SK-N-SH (cell line): ENCODE measurements at regions not wholly inside any gene's neighbourhood (a gene's known extent, or its start where the extent isn't known, plus 50 kb on each side); places are given as distances from the start of the nearest gene placed in this dataset.
"Not testable (repeated sequence)": the region's sequence is repeated elsewhere in the genome, so short reads cannot be mapped to it uniquely, and the experiment has no call there.

Experiments used
- CTCF ChIA-PET: fragments of 300-600, 350-600 bp; formaldehyde crosslinking; extraction: SDS; loops from one replicate; lab custom pipeline; 2021; lab: Yijun Ruan, JAX
- POLR2A ChIA-PET: fragments of 350-600 bp; sonication (Branson Sonifier 250); formaldehyde crosslinking; extraction: SDS; loops from one replicate; lab custom pipeline; 2020; ENCODE audit warnings: antibody characterized with exemption, inconsistent platforms; lab: Yijun Ruan, JAX
- DNase-seq: peaks from one replicate; pipeline ENCODE4 v3.0.0; 2012
- H2AFZ ChIP-seq: fragments of 200-600 bp; sonication (generic); 2 replicates; pipeline ENCODE4 v1.8.1; 2016; ENCODE audit warnings: antibody characterized with exemption, mild to moderate bottlenecking, low read depth
- H3F3A ChIP-seq: fragments of 200-600 bp; sonication (generic); replicated peaks from 2 replicates; pipeline ENCODE3; 2016; ENCODE audit warnings: antibody characterized with exemption, mild to moderate bottlenecking; ENCODE audit not compliant: insufficient read depth
- H3K27ac ChIP-seq, 2 experiments: fragments of 200-500 bp in 1 of 2; fragments of 200-600 bp in 1 of 2; sonication (Bioruptor generic) in 1 of 2; sonication (generic), shearing (Covaris generic) in 1 of 2; 2 replicates each; pipeline versions ENCODE4 v1.5.1 to v1.6.1; 2014 to 2016; ENCODE audit warnings: low read depth in 2 of 2, inconsistent platforms in 1 of 2, low read length in 1 of 2, mild to moderate bottlenecking in 1 of 2, mixed read lengths in 1 of 2
- H3K27me3 ChIP-seq: fragments of 200-600 bp; sonication (generic), shearing (Covaris generic); 2 replicates; pipeline ENCODE4 v1.6.1; 2016; ENCODE audit warnings: mixed run types; ENCODE audit not compliant: insufficient read depth
- H3K36me3 ChIP-seq, 2 experiments: fragments of 200-500 bp in 1 of 2; fragments of 200-600 bp in 1 of 2; sonication (Bioruptor generic) in 1 of 2; sonication (generic) in 1 of 2; replicated peaks in 1 of 2; 2 replicates each; pipeline versions ENCODE3 to v1.5.1; 2014 to 2016; ENCODE audit warnings: low read length in 1 of 2, mild to moderate bottlenecking in 1 of 2; ENCODE audit not compliant: insufficient read depth in 2 of 2, control insufficient read depth in 1 of 2
- H3K4me1 ChIP-seq, 2 experiments: fragments of 200-500 bp in 1 of 2; fragments of 200-600 bp in 1 of 2; sonication (Bioruptor generic) in 1 of 2; sonication (generic), shearing (Covaris generic) in 1 of 2; 2 replicates each; pipeline versions ENCODE4 v1.5.1 to v1.6.1; 2014 to 2016; ENCODE audit warnings: low read depth in 1 of 2, low read length in 1 of 2, mixed run types in 1 of 2; ENCODE audit not compliant: insufficient read depth in 2 of 2, control insufficient read depth in 1 of 2
- H3K4me2 ChIP-seq: fragments of 200-600 bp; sonication (generic), shearing (Covaris generic); 2 replicates; pipeline ENCODE4 v1.6.1; 2017; ENCODE audit warnings: mixed run types
- H3K4me3 ChIP-seq, 2 experiments: fragments of 200-500 bp in 1 of 2; fragments of 200-600 bp in 1 of 2; sonication (Bioruptor generic) in 1 of 2; sonication (generic), shearing (Covaris generic) in 1 of 2; 2 replicates each; pipeline versions ENCODE4 v1.5.1 to v1.8.1; 2014 to 2016; ENCODE audit warnings: low read depth in 2 of 2, inconsistent platforms in 1 of 2, low read length in 1 of 2, mild to moderate bottlenecking in 1 of 2, mixed read lengths in 1 of 2, moderate library complexity in 1 of 2
- H3K79me2 ChIP-seq: fragments of 200-600 bp; sonication (generic); 2 replicates; pipeline ENCODE4 v1.8.1; 2017; ENCODE audit warnings: mild to moderate bottlenecking; ENCODE audit not compliant: insufficient read depth
- H3K9ac ChIP-seq: fragments of 200-600 bp; sonication (generic); 2 replicates; pipeline ENCODE4 v1.6.1; 2017; ENCODE audit warnings: mixed run types
- H3K9me2 ChIP-seq: fragments of 200-600 bp; sonication (generic); 2 replicates; pipeline ENCODE4 v1.6.1; 2017; ENCODE audit warnings: mixed run types
- H3K9me3 ChIP-seq: fragments of 200-600 bp; sonication (generic); 2 replicates; pipeline ENCODE4 v1.6.1; 2017; ENCODE audit warnings: mixed run types, mild to moderate bottlenecking, moderate library complexity
- H4K20me1 ChIP-seq: fragments of 200-600 bp; sonication (generic); 2 replicates; pipeline ENCODE4 v1.6.1; 2017; ENCODE audit warnings: mild to moderate bottlenecking, mixed run types; ENCODE audit not compliant: insufficient read depth
- CTCF ChIP-seq: fragments of 200-600 bp; sonication (generic); IDR thresholded peaks from 2 replicates; pipeline ENCODE4 v1.6.1; 2017; ENCODE audit warnings: antibody characterized with exemption, mild to moderate bottlenecking, moderate library complexity
- ELF1 ChIP-seq: IDR thresholded peaks from 2 replicates; pipeline ENCODE4 v1.4.0; 2012
- EZH2phosphoT487 ChIP-seq: fragments of 200-600 bp; sonication (generic); IDR thresholded peaks from 2 replicates; pipeline ENCODE4 v1.6.1; 2017; ENCODE audit warnings: low read depth, mixed run types, mild to moderate bottlenecking, antibody characterized with exemption, moderate library complexity, borderline replicate concordance
- FOSL2 ChIP-seq: IDR thresholded peaks from 2 replicates; pipeline ENCODE4 v1.4.0; 2012; ENCODE audit warnings: low read depth, mild to moderate bottlenecking, moderate library complexity, borderline replicate concordance
- FOXJ3 ChIP-seq: sonication (generic); formaldehyde crosslinking; IDR thresholded peaks from 2 replicates; pipeline ENCODE4 v1.5.1; 2020; ENCODE audit warnings: mild to moderate bottlenecking, missing genetic modification reagents
- FOXM1 ChIP-seq: IDR thresholded peaks from 2 replicates; pipeline ENCODE4 v1.4.0; 2012; ENCODE audit warnings: low read depth, mild to moderate bottlenecking
- GABPA ChIP-seq: IDR thresholded peaks from 2 replicates; pipeline ENCODE4 v1.4.0; 2012; ENCODE audit warnings: low read depth, mild to moderate bottlenecking
- JUND ChIP-seq: IDR thresholded peaks from 2 replicates; pipeline ENCODE4 v1.4.0; 2012
- NFIC ChIP-seq: IDR thresholded peaks from 2 replicates; pipeline ENCODE4 v1.4.0; 2012; ENCODE audit warnings: borderline replicate concordance
- REST ChIP-seq: IDR thresholded peaks from 2 replicates; pipeline ENCODE4 v1.6.1; 2012; ENCODE audit warnings: mild to moderate bottlenecking, low read depth, low read length, moderate library complexity
- RFX5 ChIP-seq: IDR thresholded peaks from 2 replicates; pipeline ENCODE4 v1.6.1; 2012; ENCODE audit warnings: mild to moderate bottlenecking, improper control_type of control experiment, low read length
- TAF1 ChIP-seq: IDR thresholded peaks from 2 replicates; pipeline ENCODE4 v1.6.1; 2012; ENCODE audit warnings: low read depth, mild to moderate bottlenecking, low read length, moderate library complexity, borderline replicate concordance
- TCF12 ChIP-seq: IDR thresholded peaks from 2 replicates; pipeline ENCODE4 v1.4.0; 2012
- TEAD4 ChIP-seq: IDR thresholded peaks from 2 replicates; pipeline ENCODE4 v1.4.0; 2012; ENCODE audit warnings: mild to moderate bottlenecking, borderline replicate concordance; ENCODE audit not compliant: insufficient read depth
- YY1 ChIP-seq: IDR thresholded peaks from 2 replicates; pipeline ENCODE4 v1.4.0; 2012; ENCODE audit warnings: low read depth, mild to moderate bottlenecking
- WGBS: methylation state at CpG from one replicate; pipeline ENCODE4 v1.1.6; 2017; ENCODE audit warnings: low lambda C conversion rate; 5-methylcytosine and 5-hydroxymethylcytosine counted together
- TF ChIP-seq, protein P1 (sequence below): IDR thresholded peaks from 2 replicates; pipeline ENCODE4 v1.4.0; 2012; ENCODE audit warnings: low read depth, borderline replicate concordance
- TF ChIP-seq, protein P2 (sequence below): IDR thresholded peaks from 2 replicates; pipeline ENCODE4 v1.4.0; 2012; ENCODE audit warnings: low read depth, borderline replicate concordance
- TF ChIP-seq, protein P3 (sequence below): fragments of 150-350 bp; IDR thresholded peaks from 2 replicates; pipeline ENCODE4 v1.6.1; 2016; ENCODE audit warnings: mild to moderate bottlenecking, low read depth, low read length

- TF ChIP-seq TCF12 (no peak), RFX5 (no peak), REST (no peak), TAF1 (no peak), TEAD4 (no peak), YY1 (no peak), CTCF (no peak), FOXM1 (no peak), ELF1 (no peak), NFIC (no peak), JUND (no peak), FOXJ3 (no peak), FOSL2 (no peak), EZH2phosphoT487 (no peak), GABPA (no peak)
- TF ChIP-seq, protein P1, sequence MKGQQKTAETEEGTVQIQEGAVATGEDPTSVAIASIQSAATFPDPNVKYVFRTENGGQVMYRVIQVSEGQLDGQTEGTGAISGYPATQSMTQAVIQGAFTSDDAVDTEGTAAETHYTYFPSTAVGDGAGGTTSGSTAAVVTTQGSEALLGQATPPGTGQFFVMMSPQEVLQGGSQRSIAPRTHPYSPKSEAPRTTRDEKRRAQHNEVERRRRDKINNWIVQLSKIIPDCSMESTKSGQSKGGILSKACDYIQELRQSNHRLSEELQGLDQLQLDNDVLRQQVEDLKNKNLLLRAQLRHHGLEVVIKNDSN = no peak
- TF ChIP-seq, protein P2, sequence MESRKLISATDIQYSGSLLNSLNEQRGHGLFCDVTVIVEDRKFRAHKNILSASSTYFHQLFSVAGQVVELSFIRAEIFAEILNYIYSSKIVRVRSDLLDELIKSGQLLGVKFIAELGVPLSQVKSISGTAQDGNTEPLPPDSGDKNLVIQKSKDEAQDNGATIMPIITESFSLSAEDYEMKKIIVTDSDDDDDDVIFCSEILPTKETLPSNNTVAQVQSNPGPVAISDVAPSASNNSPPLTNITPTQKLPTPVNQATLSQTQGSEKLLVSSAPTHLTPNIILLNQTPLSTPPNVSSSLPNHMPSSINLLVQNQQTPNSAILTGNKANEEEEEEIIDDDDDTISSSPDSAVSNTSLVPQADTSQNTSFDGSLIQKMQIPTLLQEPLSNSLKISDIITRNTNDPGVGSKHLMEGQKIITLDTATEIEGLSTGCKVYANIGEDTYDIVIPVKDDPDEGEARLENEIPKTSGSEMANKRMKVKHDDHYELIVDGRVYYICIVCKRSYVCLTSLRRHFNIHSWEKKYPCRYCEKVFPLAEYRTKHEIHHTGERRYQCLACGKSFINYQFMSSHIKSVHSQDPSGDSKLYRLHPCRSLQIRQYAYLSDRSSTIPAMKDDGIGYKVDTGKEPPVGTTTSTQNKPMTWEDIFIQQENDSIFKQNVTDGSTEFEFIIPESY = no peak
- TF ChIP-seq, protein P3, sequence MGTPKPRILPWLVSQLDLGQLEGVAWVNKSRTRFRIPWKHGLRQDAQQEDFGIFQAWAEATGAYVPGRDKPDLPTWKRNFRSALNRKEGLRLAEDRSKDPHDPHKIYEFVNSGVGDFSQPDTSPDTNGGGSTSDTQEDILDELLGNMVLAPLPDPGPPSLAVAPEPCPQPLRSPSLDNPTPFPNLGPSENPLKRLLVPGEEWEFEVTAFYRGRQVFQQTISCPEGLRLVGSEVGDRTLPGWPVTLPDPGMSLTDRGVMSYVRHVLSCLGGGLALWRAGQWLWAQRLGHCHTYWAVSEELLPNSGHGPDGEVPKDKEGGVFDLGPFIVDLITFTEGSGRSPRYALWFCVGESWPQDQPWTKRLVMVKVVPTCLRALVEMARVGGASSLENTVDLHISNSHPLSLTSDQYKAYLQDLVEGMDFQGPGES = no peak
- H3K9ac ChIP-seq = no peak overlapping the region
- no peak for DNase-seq
These were observed 338.0 kb upstream of the MAF start for GRCh38 chr16:79938575-79938974.

DNA sequence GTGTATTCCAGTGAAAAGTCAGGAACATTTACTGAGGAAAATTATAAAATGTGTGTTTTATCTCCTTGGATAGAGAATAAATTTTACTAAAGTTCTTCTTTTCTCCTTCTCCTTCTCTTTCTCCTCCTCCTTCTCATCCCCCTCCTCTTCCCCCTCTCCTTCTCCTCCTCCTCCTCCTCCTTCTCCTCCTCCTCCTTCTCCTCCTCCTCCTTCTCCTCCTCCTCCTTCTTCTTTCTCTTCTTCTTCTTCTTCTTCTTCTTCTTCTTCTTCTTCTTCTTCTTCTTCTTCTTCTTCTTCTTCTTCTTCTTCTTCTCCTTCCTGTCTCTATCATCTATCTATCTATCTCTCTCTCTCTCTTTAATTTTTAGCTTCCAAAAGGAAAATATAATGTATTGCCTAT lies 337.1 kb upstream of the MAF start:
- H4K20me1 ChIP-seq, H3K9ac ChIP-seq, CTCF ChIA-PET, H3K79me2 ChIP-seq, H2AFZ ChIP-seq, DNase-seq, POLR2A ChIA-PET, H3K27ac ChIP-seq, H3F3A ChIP-seq, H3K9me3 ChIP-seq, H3K4me3 ChIP-seq, H3K27me3 ChIP-seq, H3K36me3 ChIP-seq, H3K9me2 ChIP-seq, H3K4me2 ChIP-seq, H3K4me1 ChIP-seq: not testable (repeated sequence)

More at GRCh38 chr16:79938575-79938974, 338.0 kb upstream of the MAF start:
- Histone ChIP-seq H3K79me2 (no peaks in the 10 kb centered on the region), H3K4me2 (no peak overlapping the region), H3K4me1 (no peaks in the 10 kb centered on the region), H3F3A (no peaks in the 10 kb centered on the region), H3K27me3 (no peaks in the 10 kb centered on the region), H3K9me2 (no peaks in the 10 kb centered on the region), H3K27ac (no peak overlapping the region), H3K9me3 (no peaks in the 10 kb centered on the region), H4K20me1 (no peaks in the 10 kb centered on the region), H3K36me3 (no peaks in the 10 kb centered on the region), H3K4me3 (no peak overlapping the region), H2AFZ (no peak overlapping the region)
- 31% methylated on average over 4 of the region's 4 CpGs for WGBS
- ChIA-PET POLR2A (no interaction called here), CTCF (no interaction called here)
